Activated CD4-positive, alpha-beta T cell treated with anti-CD3 and anti-CD28 coated beads for 36 hours (primary cell): ENCODE measurements at regions not wholly inside any gene's neighbourhood (a gene's known extent, or its start where the extent isn't known, plus 50 kb on each side); places are given as distances from the start of the nearest gene placed in this dataset.

Experiments used
- ATAC-seq: fragments of 200-7000 bp; cut with Tn5 transposase; one replicate; pipeline ENCODE4 v1.10.0; 2021; ENCODE audit warnings: mild to moderate bottlenecking, moderate library complexity
- CTCF ChIA-PET: fragments of 350-600 bp; sonication (Branson Sonifier 250); formaldehyde crosslinking; loops from one replicate; lab custom pipeline; 2021; ENCODE audit warnings: antibody characterized with exemption; lab: Charles Lee
- POLR2A ChIA-PET: fragments of 350-600 bp; sonication (Branson Sonifier 250); formaldehyde crosslinking; loops from one replicate; lab custom pipeline; 2021; ENCODE audit warnings: antibody characterized with exemption, inconsistent platforms; lab: Charles Lee
- DNase-seq: peaks from one replicate; pipeline ENCODE4 v3.0.0-alpha.2; 2020
- H3K27ac Mint-ChIP-seq: one replicate; pipeline ENCODE4 v1.8.0; 2021; ENCODE audit warnings: mixed read lengths
- H3K27me3 Mint-ChIP-seq: one replicate; pipeline ENCODE4 v1.8.0; 2021; ENCODE audit warnings: mixed read lengths
- H3K36me3 Mint-ChIP-seq: one replicate; pipeline ENCODE4 v1.8.0; 2021; ENCODE audit warnings: low read depth, mixed read lengths
- H3K4me1 Mint-ChIP-seq: one replicate; pipeline ENCODE4 v1.8.0; 2021; ENCODE audit warnings: mixed read lengths
- H3K4me3 Mint-ChIP-seq: one replicate; pipeline ENCODE4 v1.8.0; 2021; ENCODE audit warnings: mild to moderate bottlenecking, moderate library complexity, mixed read lengths
- H3K9me3 Mint-ChIP-seq: one replicate; pipeline ENCODE4 v1.8.0; 2021; ENCODE audit warnings: low read depth, mixed read lengths
- intact Hi-C, 2 experiments: fragments of 100-400 bp; cut with DNase I in 1 of 2; cut with micrococcal nuclease in 1 of 2; formaldehyde crosslinking; loops; one replicate each; pipeline versions ENCODE4 v1.14.2 to v1.15.1; 2022 to 2024; cut with DNase I, micrococcal nuclease

GRCh38 chr9:24620741-24621140 lies 75.0 kb upstream of the IZUMO3 start:
- Mint-ChIP-seq H3K4me1 (no peaks in the 10 kb centered on the region), H3K36me3 (no peaks in the 10 kb centered on the region), H3K4me3 (no peak overlapping the region), H3K27ac (no peak overlapping the region), H3K9me3 (peaks cover 16% of the 10 kb centered on the region), H3K27me3 (no peaks in the 10 kb centered on the region)
- ChIA-PET POLR2A (no interaction called here), CTCF (no interaction called here)
- intact Hi-C loops: loop anchor here in 1 of 2 experiments (10.0 kb wide), 1 partner anchor 56 kb away; no protein-coding TSS in a partner anchor
- DNase-seq: no peak
- ATAC-seq: no peak

- Mint-ChIP-seq H3K36me3 (no peaks in the 10 kb centered on the region), H3K4me3 (no peak overlapping the region), H3K4me1 (no peaks in the 10 kb centered on the region), H3K27me3 (no peaks in the 10 kb centered on the region), H3K9me3 (peaks cover 14% of the 10 kb centered on the region), H3K27ac (no peak overlapping the region)
- DNase-seq (no peak), ATAC-seq (no peak)
- CTCF ChIA-PET: no interaction called here
- POLR2A ChIA-PET: no interaction called here
- intact Hi-C loops: no loop called here
Measured at GRCh38 chr9:24616863-24617262, 71.2 kb upstream of the IZUMO3 start.

GRCh38 chr9:24614070-24614469 lies 68.4 kb upstream of the IZUMO3 start:
- intact Hi-C loops: no loop called here
- no peak overlapping the region for H3K4me3 Mint-ChIP-seq
- no peak for ATAC-seq
- ChIA-PET POLR2A (no interaction called here), CTCF (no interaction called here)
- no peak for DNase-seq
- no peaks in the 10 kb centered on the region for H3K36me3 Mint-ChIP-seq
- no peak overlapping the region for H3K27ac Mint-ChIP-seq
- no peaks in the 10 kb centered on the region for H3K4me1 Mint-ChIP-seq
- H3K9me3 Mint-ChIP-seq: peaks cover 16% of the 10 kb centered on the region
- no peaks in the 10 kb centered on the region for H3K27me3 Mint-ChIP-seq

GRCh38 chr9:24608599-24608998 lies 62.9 kb upstream of the IZUMO3 start:
- H3K4me3 Mint-ChIP-seq: no peak overlapping the region
- POLR2A ChIA-PET: no interaction called here
- DNase-seq (no peak), ATAC-seq (no peak)
- intact Hi-C loops: loop anchor here in 1 of 2 experiments (10.0 kb wide), 1 partner anchor 46 kb away; no protein-coding TSS in a partner anchor
- H3K27me3 Mint-ChIP-seq: no peaks in the 10 kb centered on the region
- no peak overlapping the region for H3K27ac Mint-ChIP-seq
- peaks cover 8% of the 10 kb centered on the region for H3K9me3 Mint-ChIP-seq
- CTCF ChIA-PET: no interaction called here
- no peaks in the 10 kb centered on the region for H3K36me3 Mint-ChIP-seq
- H3K4me1 Mint-ChIP-seq: no peaks in the 10 kb centered on the region

GRCh38 chr9:24602693-24603352 lies 57.1 kb upstream of the IZUMO3 start:
- H3K27me3 Mint-ChIP-seq: no peaks in the 10 kb centered on the region
- no peak for DNase-seq
- H3K36me3 Mint-ChIP-seq: no peaks in the 10 kb centered on the region
- H3K4me3 Mint-ChIP-seq: no peak overlapping the region
- POLR2A ChIA-PET: no interaction called here
- no peak overlapping the region for H3K27ac Mint-ChIP-seq
- intact Hi-C loops: loop anchor here in 1 of 2 experiments (10.0 kb wide), 1 partner anchor 52 kb away; no protein-coding TSS in a partner anchor
- ATAC-seq: no peak
- CTCF ChIA-PET: no interaction called here
- peaks cover 10% of the 10 kb centered on the region for H3K9me3 Mint-ChIP-seq
- no peaks in the 10 kb centered on the region for H3K4me1 Mint-ChIP-seq
